MCF 10A (cell line): ENCODE measurements at regions not wholly inside any gene's neighbourhood (a gene's known extent, or its start where the extent isn't known, plus 50 kb on each side); places are given as distances from the start of the nearest gene placed in this dataset.

ENCODE experiments used
- BruUV-seq: library from RNA; stranded (reverse); fragments of 400-500 nt; replicated peaks from 2 replicates; lab custom pipeline; 2021; lab: Mats Ljungman, UMichigan
- CTCF ChIA-PET: fragments of 300-600 bp; sonication (Branson Sonifier 250); formaldehyde crosslinking; extraction: SDS; loops from one replicate; lab custom pipeline; 2021; ENCODE audit warnings: antibody characterized with exemption, inconsistent platforms; lab: Yijun Ruan, JAX
- POLR2A ChIA-PET: fragments of 300-600, 350-650 bp; sonication (Branson Sonifier 250); formaldehyde crosslinking; extraction: SDS; loops from one replicate; lab custom pipeline; 2020; ENCODE audit warnings: antibody characterized with exemption, inconsistent platforms; lab: Yijun Ruan, JAX
- DNase-seq: peaks from one replicate; pipeline ENCODE4 v3.0.0-alpha.2; 2018; ENCODE audit not compliant: unreplicated experiment
- H3K27ac Mint-ChIP-seq: one replicate; pipeline ENCODE4 v1.8.0; 2022; ENCODE audit warnings: mild to moderate bottlenecking, low read depth, mixed read lengths; ENCODE audit not compliant: unreplicated experiment
- H3K27me3 Mint-ChIP-seq: one replicate; pipeline ENCODE4 v1.8.0; 2022; ENCODE audit warnings: mixed read lengths; ENCODE audit not compliant: insufficient read depth, unreplicated experiment
- H3K36me3 Mint-ChIP-seq: one replicate; pipeline ENCODE4 v1.8.0; 2022; ENCODE audit warnings: mild to moderate bottlenecking, moderate library complexity, mixed read lengths; ENCODE audit not compliant: insufficient read depth, unreplicated experiment
- H3K4me1 Mint-ChIP-seq: one replicate; pipeline ENCODE4 v1.8.0; 2022; ENCODE audit warnings: mixed read lengths; ENCODE audit not compliant: insufficient read depth, unreplicated experiment
- H3K4me3 Mint-ChIP-seq: one replicate; pipeline ENCODE4 v1.8.0; 2022; ENCODE audit warnings: mild to moderate bottlenecking, moderate library complexity, mixed read lengths; ENCODE audit not compliant: unreplicated experiment
- H3K9me3 Mint-ChIP-seq: one replicate; pipeline ENCODE4 v1.8.0; 2022; ENCODE audit warnings: mixed read lengths; ENCODE audit not compliant: unreplicated experiment
- intact Hi-C: fragments of 100-400 bp; cut with micrococcal nuclease; formaldehyde crosslinking; loops from 2 replicates; pipeline ENCODE4 v1.14.1; 2022
- TF ChIP-seq, protein P1 (sequence below): fragments of 200-600 bp; IDR thresholded peaks from one replicate; pipeline ENCODE4 v1.8.0; 2022; ENCODE audit warnings: antibody characterized with exemption, mild to moderate bottlenecking; ENCODE audit not compliant: unreplicated experiment

- no peaks in the 10 kb centered on the region for H3K9me3 Mint-ChIP-seq
- no peak for DNase-seq
- TF ChIP-seq, protein P1, sequence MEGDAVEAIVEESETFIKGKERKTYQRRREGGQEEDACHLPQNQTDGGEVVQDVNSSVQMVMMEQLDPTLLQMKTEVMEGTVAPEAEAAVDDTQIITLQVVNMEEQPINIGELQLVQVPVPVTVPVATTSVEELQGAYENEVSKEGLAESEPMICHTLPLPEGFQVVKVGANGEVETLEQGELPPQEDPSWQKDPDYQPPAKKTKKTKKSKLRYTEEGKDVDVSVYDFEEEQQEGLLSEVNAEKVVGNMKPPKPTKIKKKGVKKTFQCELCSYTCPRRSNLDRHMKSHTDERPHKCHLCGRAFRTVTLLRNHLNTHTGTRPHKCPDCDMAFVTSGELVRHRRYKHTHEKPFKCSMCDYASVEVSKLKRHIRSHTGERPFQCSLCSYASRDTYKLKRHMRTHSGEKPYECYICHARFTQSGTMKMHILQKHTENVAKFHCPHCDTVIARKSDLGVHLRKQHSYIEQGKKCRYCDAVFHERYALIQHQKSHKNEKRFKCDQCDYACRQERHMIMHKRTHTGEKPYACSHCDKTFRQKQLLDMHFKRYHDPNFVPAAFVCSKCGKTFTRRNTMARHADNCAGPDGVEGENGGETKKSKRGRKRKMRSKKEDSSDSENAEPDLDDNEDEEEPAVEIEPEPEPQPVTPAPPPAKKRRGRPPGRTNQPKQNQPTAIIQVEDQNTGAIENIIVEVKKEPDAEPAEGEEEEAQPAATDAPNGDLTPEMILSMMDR: no peak
- intact Hi-C loops: no loop called here
- H3K27me3 Mint-ChIP-seq: no peaks in the 10 kb centered on the region
- H3K27ac Mint-ChIP-seq: no peak overlapping the region
- H3K4me3 Mint-ChIP-seq: no peak overlapping the region
- CTCF ChIA-PET: interaction anchor here (1.2 kb wide), 2 partner anchors 12 to 23 kb away, joined by 3 read pairs; no protein-coding TSS in a partner anchor
- no peaks in the 10 kb centered on the region for H3K4me1 Mint-ChIP-seq
- POLR2A ChIA-PET: no interaction called here
- no peaks in the 10 kb centered on the region for H3K36me3 Mint-ChIP-seq
- no TSS peak for BruUV-seq
Measured at GRCh38 chr3:162641317-162641716, 1144.7 kb downstream of the OTOL1 start.

DNA sequence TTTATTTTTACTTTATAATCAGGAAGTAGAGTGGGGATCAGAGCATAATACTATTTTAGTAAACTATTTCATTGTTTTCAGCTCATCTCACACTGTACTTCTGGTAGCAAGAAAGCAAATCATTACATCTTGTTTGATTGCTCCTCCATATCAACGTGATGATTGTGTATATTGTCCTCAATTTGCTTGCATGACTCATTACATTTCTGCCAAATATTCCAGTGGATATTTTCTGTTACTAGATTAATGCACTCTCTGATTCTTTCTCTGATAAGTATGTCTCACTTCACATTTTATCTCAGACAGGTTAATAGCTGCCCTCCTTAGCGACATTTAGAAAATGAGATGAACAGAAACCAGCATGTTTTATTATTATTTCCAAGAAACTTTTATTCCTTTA, 1145.3 kb downstream of the OTOL1 start:
- no peak for DNase-seq
- Mint-ChIP-seq H3K27me3 (no peaks in the 10 kb centered on the region), H3K9me3 (peaks cover 4% of the 10 kb centered on the region), H3K27ac (no peak overlapping the region), H3K36me3 (no peaks in the 10 kb centered on the region), H3K4me3 (no peak overlapping the region), H3K4me1 (no peaks in the 10 kb centered on the region)
- intact Hi-C loops: no loop called here
- ChIA-PET CTCF (interaction anchor here (0.6 to 1.2 kb wide), 2 partner anchors 22 to 153 kb away, joined by 3 to 4 read pairs; no protein-coding TSS in a partner anchor), POLR2A (no interaction called here)
- TF ChIP-seq, protein P1: no peak
- BruUV-seq: no TSS peak

- TF ChIP-seq, protein P1: no peak
- no peak overlapping the region for H3K4me3 Mint-ChIP-seq
- no peaks in the 10 kb centered on the region for H3K27me3 Mint-ChIP-seq
- BruUV-seq: no TSS peak
- DNase-seq: no peak
- H3K9me3 Mint-ChIP-seq: peaks cover 7% of the 10 kb centered on the region
- ChIA-PET CTCF (no interaction called here), POLR2A (no interaction called here)
- no peaks in the 10 kb centered on the region for H3K36me3 Mint-ChIP-seq
- intact Hi-C loops: no loop called here
- no peak overlapping the region for H3K27ac Mint-ChIP-seq
- H3K4me1 Mint-ChIP-seq: no peaks in the 10 kb centered on the region
Measured at GRCh38 chr3:162643245-162643644, 1146.6 kb downstream of the OTOL1 start.

DNA sequence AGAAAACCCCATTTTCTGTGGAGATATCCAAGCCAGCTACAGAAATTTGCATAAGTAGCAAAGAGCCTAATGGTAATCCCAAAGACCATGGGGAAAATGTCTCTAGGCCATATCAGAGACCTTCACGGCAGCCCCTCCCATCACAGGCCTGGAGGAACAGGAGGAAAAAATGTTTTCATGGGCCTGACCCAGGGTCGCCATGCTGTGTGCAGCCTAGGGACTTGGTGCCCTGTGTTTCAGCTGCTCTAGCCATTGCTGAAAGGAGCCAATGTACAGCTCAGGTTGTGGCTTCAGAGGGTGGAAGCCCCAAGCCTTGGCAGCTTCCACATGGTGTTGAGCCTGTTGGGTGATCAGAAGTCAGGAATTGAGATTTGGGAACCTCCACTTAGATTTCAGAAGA, 1150.7 kb downstream of the OTOL1 start:
- Mint-ChIP-seq H3K4me3 (no peak overlapping the region), H3K27ac (no peak overlapping the region), H3K9me3 (peaks cover 7% of the 10 kb centered on the region), H3K27me3 (no peaks in the 10 kb centered on the region), H3K36me3 (no peaks in the 10 kb centered on the region), H3K4me1 (no peaks in the 10 kb centered on the region)
- TF ChIP-seq, protein P1: no peak
- intact Hi-C loops: no loop called here
- BruUV-seq: no TSS peak
- ChIA-PET CTCF (no interaction called here), POLR2A (no interaction called here)
- no peak for DNase-seq
